HG03432 (cell line): ENCODE measurements at regions not wholly inside any gene's neighbourhood (a gene's known extent, or its start where the extent isn't known, plus 50 kb on each side); places are given as distances from the start of the nearest gene placed in this dataset.
"Not testable (repeated sequence)": the region's sequence is repeated elsewhere in the genome, so short reads cannot be mapped to it uniquely, and the experiment has no call there.

ENCODE experiments used
- ATAC-seq: cut with Tn5 transposase; IDR thresholded peaks from one replicate; pipeline ENCODE4 v1.9.1; 2021; ENCODE audit warnings: mild to moderate bottlenecking, moderate library complexity; ENCODE audit not compliant: unreplicated experiment

- no peak for ATAC-seq
Observed at GRCh38 chr20:48492015-48492714, 335.6 kb downstream of the PREX1 start.

- ATAC-seq = no peak
Observed at GRCh38 chr20:48490961-48491831, 336.6 kb downstream of the PREX1 start.

- not testable (repeated sequence) for ATAC-seq
Observed at GRCh38 chr20:48490341-48490740, 337.5 kb downstream of the PREX1 start.

- ATAC-seq = no peak
Observed at GRCh38 chr20:48489656-48490055, 338.1 kb downstream of the PREX1 start.

GRCh38 chr20:48489046-48489463 lies 338.7 kb downstream of the PREX1 start:
- ATAC-seq = peak; percentile 41

- peak; percentile 65 for ATAC-seq
Observed at GRCh38 chr20:48488334-48489034, 339.3 kb downstream of the PREX1 start.

GRCh38 chr20:48486065-48486464 lies 341.7 kb downstream of the PREX1 start:
- no peak for ATAC-seq

- not testable (repeated sequence) for ATAC-seq
Observed at GRCh38 chr20:48485153-48485552, 342.6 kb downstream of the PREX1 start.

GRCh38 chr20:48483334-48484066 lies 344.3 kb downstream of the PREX1 start:
- ATAC-seq = no peak

GRCh38 chr20:48482790-48483189 lies 345.0 kb downstream of the PREX1 start:
- ATAC-seq = no peak

GRCh38 chr20:48480216-48480772 lies 347.5 kb downstream of the PREX1 start:
- no peak for ATAC-seq

- ATAC-seq = no peak
Observed at GRCh38 chr20:48478806-48479585, 348.8 kb downstream of the PREX1 start.

GRCh38 chr20:48478370-48478769 lies 349.4 kb downstream of the PREX1 start:
- no peak for ATAC-seq

- no peak for ATAC-seq
Observed at GRCh38 chr20:48476854-48477253, 350.9 kb downstream of the PREX1 start.

GRCh38 chr20:48474022-48474421 lies 353.8 kb downstream of the PREX1 start:
- no peak for ATAC-seq

GRCh38 chr20:48471759-48472408 lies 355.9 kb downstream of the PREX1 start:
- no peak for ATAC-seq

- ATAC-seq = no peak
Observed at GRCh38 chr20:48471176-48471575, 356.6 kb downstream of the PREX1 start.

- ATAC-seq = no peak
Observed at GRCh38 chr20:48470141-48470540, 357.7 kb downstream of the PREX1 start.

GRCh38 chr20:48469026-48469425 lies 358.8 kb downstream of the PREX1 start:
- ATAC-seq = no peak
